ENCODE measurements at regions not wholly inside any gene's neighbourhood (a gene's known extent, or its start where the extent isn't known, plus 50 kb on each side); places are given as distances from the start of the nearest gene placed in this dataset.

DNA sequence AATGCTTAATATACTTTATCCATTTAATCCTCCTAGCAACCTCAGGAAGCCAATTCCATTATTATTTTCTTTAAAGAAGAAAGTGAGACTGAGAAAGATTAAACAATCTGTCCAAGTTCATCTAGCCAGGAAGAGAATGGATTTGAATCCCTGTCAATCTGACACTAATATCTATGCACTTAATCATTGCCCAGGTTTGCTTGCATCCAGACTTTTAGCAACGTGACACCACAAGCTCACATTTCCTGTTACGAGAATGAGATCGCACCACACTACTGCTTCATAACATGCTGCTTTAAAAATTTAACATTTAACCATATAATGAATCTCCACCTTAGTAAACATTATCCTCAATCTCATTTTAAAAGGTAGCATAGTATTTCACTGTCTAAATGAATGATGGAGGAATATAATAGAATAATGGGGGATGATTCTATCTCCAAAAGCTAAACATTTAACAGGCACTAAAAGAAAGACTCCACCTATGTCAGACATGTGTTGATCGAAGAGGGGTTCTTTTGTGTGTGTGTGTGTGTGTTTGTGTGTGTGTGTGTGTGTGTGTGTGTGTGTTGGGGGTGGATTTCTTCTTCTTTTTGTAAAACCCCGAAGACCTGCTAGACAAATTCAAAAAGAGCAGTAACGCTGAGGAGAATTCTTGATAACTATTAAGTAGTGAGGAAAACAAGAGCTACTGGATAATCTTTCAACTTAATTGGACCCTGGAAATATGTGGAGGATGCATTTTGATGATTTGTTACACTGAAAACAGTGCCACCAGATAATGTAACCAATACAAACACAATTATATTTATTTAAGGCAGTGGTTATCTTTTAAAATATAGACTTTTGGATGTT lies 138.7 kb upstream of the NR3C1 start:
- CTCF ChIA-PET, result interaction anchor here (1.3 kb wide), 1 partner anchor 600 kb away, joined by 3 read pairs; no protein-coding TSS in a partner anchor
- Mint-ChIP-seq H3K27ac (no peak overlapping the region), H3K36me3 (peaks cover 10% of the 10 kb centered on the region), H3K4me3 (no peak overlapping the region), H3K27me3 (ENCODE audit: low read depth) (no peaks in the 10 kb centered on the region), H3K9me3 (peaks cover 27% of the 10 kb centered on the region), H3K4me1 (peaks cover 34% of the 10 kb centered on the region)
- TF ChIP-seq ZNF232 (CRISPR knock-in tag; IDR thresholded peaks at IDR 0.05), result no peak
- no peak for TF ChIP-seq CDX4 (CRISPR knock-in tag; IDR thresholded peaks at IDR 0.05; ENCODE audit: borderline replicate concordance)
- TF ChIP-seq ZNF396 (CRISPR knock-in tag; IDR thresholded peaks at IDR 0.05; ENCODE audit: borderline replicate concordance), result no peak
- TF ChIP-seq TP53 (CRISPR knock-in tag; IDR thresholded peaks at IDR 0.05), result no peak
- no peak for TF ChIP-seq FOXK1 (CRISPR knock-in tag; IDR thresholded peaks at IDR 0.05)
- no peak for TF ChIP-seq GABPB1 (CRISPR knock-in tag; IDR thresholded peaks at IDR 0.05)
- TF ChIP-seq, protein P1, sequence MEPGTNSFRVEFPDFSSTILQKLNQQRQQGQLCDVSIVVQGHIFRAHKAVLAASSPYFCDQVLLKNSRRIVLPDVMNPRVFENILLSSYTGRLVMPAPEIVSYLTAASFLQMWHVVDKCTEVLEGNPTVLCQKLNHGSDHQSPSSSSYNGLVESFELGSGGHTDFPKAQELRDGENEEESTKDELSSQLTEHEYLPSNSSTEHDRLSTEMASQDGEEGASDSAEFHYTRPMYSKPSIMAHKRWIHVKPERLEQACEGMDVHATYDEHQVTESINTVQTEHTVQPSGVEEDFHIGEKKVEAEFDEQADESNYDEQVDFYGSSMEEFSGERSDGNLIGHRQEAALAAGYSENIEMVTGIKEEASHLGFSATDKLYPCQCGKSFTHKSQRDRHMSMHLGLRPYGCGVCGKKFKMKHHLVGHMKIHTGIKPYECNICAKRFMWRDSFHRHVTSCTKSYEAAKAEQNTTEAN (CRISPR knock-in tag; IDR thresholded peaks at IDR 0.05), result no peak
- TF ChIP-seq CBFB (CRISPR knock-in tag; IDR thresholded peaks at IDR 0.05; ENCODE audit: low read depth), result no peak
- TF ChIP-seq, protein P2, sequence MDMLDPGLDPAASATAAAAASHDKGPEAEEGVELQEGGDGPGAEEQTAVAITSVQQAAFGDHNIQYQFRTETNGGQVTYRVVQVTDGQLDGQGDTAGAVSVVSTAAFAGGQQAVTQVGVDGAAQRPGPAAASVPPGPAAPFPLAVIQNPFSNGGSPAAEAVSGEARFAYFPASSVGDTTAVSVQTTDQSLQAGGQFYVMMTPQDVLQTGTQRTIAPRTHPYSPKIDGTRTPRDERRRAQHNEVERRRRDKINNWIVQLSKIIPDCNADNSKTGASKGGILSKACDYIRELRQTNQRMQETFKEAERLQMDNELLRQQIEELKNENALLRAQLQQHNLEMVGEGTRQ (CRISPR knock-in tag; IDR thresholded peaks at IDR 0.05), result no peak
- no peak for TF ChIP-seq NR2C2 (CRISPR knock-in tag; IDR thresholded peaks at IDR 0.05)
- no peak for TF ChIP-seq ATF3 (CRISPR knock-in tag; conservative IDR thresholded peaks at IDR 0.05)
- no peak for TF ChIP-seq OVOL2 (CRISPR knock-in tag; IDR thresholded peaks at IDR 0.05; ENCODE audit: borderline replicate concordance)
- TF ChIP-seq, protein P3, sequence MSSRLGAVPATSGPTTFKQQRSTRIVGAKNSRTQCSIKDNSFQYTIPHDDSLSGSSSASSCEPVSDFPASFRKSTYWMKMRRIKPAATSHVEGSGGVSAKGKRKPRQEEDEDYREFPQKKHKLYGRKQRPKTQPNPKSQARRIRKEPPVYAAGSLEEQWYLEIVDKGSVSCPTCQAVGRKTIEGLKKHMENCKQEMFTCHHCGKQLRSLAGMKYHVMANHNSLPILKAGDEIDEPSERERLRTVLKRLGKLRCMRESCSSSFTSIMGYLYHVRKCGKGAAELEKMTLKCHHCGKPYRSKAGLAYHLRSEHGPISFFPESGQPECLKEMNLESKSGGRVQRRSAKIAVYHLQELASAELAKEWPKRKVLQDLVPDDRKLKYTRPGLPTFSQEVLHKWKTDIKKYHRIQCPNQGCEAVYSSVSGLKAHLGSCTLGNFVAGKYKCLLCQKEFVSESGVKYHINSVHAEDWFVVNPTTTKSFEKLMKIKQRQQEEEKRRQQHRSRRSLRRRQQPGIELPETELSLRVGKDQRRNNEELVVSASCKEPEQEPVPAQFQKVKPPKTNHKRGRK (CRISPR knock-in tag; IDR thresholded peaks at IDR 0.05; ENCODE audit: borderline replicate concordance), result no peak
- TF ChIP-seq NFATC4 (CRISPR knock-in tag; IDR thresholded peaks at IDR 0.05), result no peak
- no peak for TF ChIP-seq RORB (CRISPR knock-in tag; IDR thresholded peaks at IDR 0.05)
- TF ChIP-seq NR1H2 (CRISPR knock-in tag; IDR thresholded peaks at IDR 0.05), result no peak
- TF ChIP-seq CTCF (IDR thresholded peaks at IDR 0.05), result no peak
- no peak for TF ChIP-seq JUN (CRISPR knock-in tag; IDR thresholded peaks at IDR 0.05)
- TF ChIP-seq, protein P4, sequence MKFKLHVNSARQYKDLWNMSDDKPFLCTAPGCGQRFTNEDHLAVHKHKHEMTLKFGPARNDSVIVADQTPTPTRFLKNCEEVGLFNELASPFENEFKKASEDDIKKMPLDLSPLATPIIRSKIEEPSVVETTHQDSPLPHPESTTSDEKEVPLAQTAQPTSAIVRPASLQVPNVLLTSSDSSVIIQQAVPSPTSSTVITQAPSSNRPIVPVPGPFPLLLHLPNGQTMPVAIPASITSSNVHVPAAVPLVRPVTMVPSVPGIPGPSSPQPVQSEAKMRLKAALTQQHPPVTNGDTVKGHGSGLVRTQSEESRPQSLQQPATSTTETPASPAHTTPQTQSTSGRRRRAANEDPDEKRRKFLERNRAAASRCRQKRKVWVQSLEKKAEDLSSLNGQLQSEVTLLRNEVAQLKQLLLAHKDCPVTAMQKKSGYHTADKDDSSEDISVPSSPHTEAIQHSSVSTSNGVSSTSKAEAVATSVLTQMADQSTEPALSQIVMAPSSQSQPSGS (CRISPR knock-in tag; IDR thresholded peaks at IDR 0.05; ENCODE audit: borderline replicate concordance, low read depth), result no peak
- no peak for DNase-seq (ENCODE audit: low spot score)
- no peak for ATAC-seq
- POLR2A ChIA-PET, result no interaction called here
